CD4-positive, alpha-beta T cell treated with Interleukin-21 for 1 hour (primary cell): ENCODE measurements at regions not wholly inside any gene's neighbourhood (a gene's known extent, or its start where the extent isn't known, plus 50 kb on each side); places are given as distances from the start of the nearest gene placed in this dataset.

Experiments used
- DNase-seq: peaks from one replicate; pipeline ENCODE4 v3.0.0-alpha.2; 2020

- no peak for DNase-seq
These were observed 173.8 kb upstream of the TLE3 start for GRCh38 chr15:70271422-70272088.

- DNase-seq = no peak
These were observed 173.0 kb upstream of the TLE3 start for GRCh38 chr15:70270752-70271111.

- DNase-seq = no peak
These were observed 172.5 kb upstream of the TLE3 start for GRCh38 chr15:70269991-70270751.

GRCh38 chr15:70269311-70269911, 171.7 kb upstream of the TLE3 start:
- no peak for DNase-seq

GRCh38 chr15:70268698-70269251, 171.1 kb upstream of the TLE3 start:
- no peak for DNase-seq

GRCh38 chr15:70267879-70268278, 170.2 kb upstream of the TLE3 start:
- no peak for DNase-seq

- no peak for DNase-seq
These were observed 169.6 kb upstream of the TLE3 start for GRCh38 chr15:70267306-70267705.

GRCh38 chr15:70266412-70267121, 168.8 kb upstream of the TLE3 start:
- DNase-seq = peak; percentile 37

- DNase-seq = no peak
These were observed 168.3 kb upstream of the TLE3 start for GRCh38 chr15:70265986-70266385.

- no peak for DNase-seq
These were observed 167.8 kb upstream of the TLE3 start for GRCh38 chr15:70265466-70265978.

- DNase-seq = no peak
These were observed 167.2 kb upstream of the TLE3 start for GRCh38 chr15:70264738-70265465.

- no peak for DNase-seq
These were observed 166.4 kb upstream of the TLE3 start for GRCh38 chr15:70264014-70264582.

- no peak for DNase-seq
These were observed 165.0 kb upstream of the TLE3 start for GRCh38 chr15:70262591-70263274.

GRCh38 chr15:70262171-70262570, 164.5 kb upstream of the TLE3 start:
- DNase-seq = no peak

GRCh38 chr15:70261083-70261482, 163.4 kb upstream of the TLE3 start:
- DNase-seq = no peak

GRCh38 chr15:70260580-70260979, 162.9 kb upstream of the TLE3 start:
- no peak for DNase-seq

- DNase-seq = no peak
These were observed 162.2 kb upstream of the TLE3 start for GRCh38 chr15:70259640-70260508.

GRCh38 chr15:70259028-70259424, 161.3 kb upstream of the TLE3 start:
- DNase-seq = peak; percentile 66

GRCh38 chr15:70258369-70259027, 160.8 kb upstream of the TLE3 start:
- DNase-seq = peak; percentile 53
